ENCODE measurements at regions not wholly inside any gene's neighbourhood (a gene's known extent, or its start where the extent isn't known, plus 50 kb on each side); places are given as distances from the start of the nearest gene placed in this dataset.

DNA sequence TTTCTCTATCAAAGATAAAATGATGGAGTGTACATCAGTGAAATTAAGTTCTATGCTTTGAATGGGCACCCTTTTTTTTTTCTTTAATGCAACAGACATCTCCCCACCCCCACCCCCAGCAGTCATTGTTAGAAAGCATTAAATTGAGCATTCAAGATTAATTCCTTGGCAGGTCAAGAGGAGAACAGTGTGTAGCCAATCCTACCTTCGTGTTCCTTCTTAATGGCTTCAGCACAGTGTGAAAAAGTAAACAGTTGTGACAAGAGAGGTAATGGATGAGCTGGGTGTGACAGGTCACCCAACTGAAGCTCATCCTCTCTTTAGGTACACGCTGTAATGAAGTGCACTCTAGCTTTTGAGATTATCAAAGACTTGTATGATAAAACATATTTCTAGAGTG, 198.5 kb upstream of the RARB start:
- DNase-seq (ENCODE audit: low spot score), result no peak

DNA sequence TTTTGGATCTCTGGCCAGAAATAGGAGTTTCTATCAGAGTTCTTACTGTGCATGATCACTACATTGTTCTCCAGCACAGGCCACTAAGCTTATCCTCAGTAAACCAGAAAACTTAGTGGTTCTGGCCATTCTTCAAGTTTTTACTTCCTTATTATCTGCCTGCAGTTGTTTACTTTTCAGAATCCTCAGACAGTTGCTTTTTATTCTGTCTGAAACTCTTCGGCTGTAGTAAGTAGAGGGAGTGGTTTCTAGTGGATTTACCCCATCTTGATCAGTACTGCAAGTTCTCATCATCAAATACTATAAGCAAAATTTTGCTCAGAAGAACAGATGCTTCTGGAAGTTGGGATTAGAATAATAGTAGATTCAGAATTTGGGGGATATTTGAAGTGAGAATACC, 193.0 kb upstream of the RARB start:
- no peak for DNase-seq (ENCODE audit: low spot score)

DNA sequence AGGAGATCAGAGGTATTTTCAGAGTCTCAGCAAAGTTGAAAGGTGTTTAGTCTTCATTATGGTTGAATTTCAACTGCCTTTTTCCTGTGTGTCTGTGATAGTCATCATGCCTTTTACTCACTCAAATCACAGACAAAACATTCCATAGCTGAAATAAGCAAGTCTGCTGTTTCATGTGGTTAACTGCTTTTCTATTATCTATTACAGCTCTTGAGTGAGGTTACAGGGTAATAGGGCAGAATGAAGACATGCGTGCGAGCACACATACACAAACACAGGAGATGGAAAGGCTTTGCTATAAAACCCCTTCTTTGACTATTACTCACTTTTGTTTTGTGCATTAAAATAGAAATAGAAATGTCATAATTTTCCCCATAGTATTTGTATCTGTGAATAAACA, 192.6 kb upstream of the RARB start:
- DNase-seq (ENCODE audit: low spot score), result no peak

DNA sequence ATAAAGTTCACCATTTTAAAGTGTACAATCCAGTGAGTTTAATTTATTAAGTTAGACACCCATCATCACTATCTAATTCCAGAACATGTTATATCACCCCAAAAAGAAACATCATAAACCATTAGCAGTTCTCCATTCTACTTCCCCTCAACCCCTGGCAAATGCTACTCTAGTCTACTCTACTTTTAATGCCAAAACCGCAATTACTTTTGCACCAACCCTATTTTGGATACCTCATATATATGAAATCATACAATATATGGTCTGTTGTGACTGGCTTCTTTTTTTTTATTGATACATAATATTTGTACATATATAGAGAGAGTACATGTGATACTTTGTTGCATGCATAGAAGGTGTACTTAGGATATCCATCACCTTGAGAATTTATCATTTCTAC, 190.5 kb upstream of the RARB start:
- no peak for DNase-seq (ENCODE audit: low spot score)

DNA sequence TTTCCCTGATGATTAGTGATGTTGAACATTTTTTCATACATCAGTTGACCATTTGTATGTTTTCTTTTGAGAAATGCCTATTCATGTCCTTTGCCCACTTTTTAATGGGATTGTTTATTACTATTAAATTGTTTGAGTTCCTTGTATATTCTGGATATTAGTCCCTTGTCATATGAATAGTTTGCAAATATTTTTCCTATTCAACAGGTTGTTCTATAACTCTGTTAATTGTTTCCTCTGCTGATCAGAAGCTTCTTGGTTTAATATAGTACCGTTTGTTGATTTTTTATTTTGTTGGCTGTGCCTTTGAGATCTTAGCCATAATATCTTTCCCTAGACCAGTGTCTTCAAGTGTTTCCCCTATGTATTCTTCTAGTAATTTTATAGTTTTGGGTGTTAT, 189.0 kb upstream of the RARB start:
- DNase-seq (ENCODE audit: low spot score), result no peak

DNA sequence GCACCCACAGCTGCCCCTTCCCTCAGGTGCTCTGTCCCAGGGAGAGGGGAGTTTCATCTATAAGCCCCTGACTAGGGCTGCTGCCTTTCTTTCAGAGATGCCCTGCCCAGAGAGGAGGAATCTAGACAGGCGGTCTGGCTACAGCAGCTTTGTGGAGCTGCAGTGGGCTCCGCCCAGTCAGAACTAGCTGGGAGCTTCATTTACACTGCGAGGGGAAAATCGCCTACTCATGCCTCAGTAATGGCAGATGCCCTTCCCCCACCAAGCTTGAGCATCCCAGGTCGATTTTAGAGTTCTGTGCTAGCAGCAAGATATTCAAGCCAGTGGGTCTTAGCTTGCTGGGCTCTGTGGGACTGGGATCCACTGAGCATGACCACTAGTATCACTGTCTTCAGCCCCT, 181.2 kb upstream of the RARB start:
- DNase-seq (ENCODE audit: low spot score), result no peak

DNA sequence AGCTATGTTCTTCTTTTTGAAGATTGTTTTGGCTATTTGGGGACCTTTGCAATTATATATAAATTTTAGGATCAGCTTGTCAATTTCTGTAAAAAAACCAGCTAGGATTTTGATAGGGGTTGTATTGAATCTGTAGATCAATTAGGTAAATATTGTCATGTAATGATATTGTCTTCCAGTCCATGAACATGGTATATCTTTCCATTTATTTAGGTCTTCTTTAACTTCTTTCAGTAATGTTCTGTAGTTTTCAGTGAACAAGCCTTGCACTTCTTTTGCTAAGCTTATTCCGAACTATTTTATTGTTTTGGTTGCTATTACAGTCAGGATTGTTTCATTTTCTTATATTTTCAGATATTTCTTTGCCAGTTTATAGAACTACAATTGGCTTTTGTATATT, 175.8 kb upstream of the RARB start:
- DNase-seq (ENCODE audit: low spot score), result no peak

DNA sequence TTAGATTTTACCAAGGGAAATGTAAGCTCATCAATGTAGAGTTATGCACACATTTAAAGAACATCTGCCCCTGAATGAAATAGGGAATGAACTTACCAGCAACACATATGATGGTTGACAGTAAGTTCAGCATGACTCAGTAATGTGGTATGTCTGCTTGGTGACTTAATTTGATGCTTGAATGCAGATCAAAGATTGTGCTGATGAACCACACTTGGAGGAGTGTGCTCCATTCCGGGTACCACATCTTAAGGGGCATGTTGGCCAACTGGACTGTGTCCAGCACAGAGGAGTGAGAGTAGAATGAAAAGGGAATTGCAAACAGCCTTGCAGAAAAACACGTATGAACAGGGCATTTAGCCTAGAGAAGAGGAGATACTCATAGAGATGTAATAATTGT, 171.0 kb upstream of the RARB start:
- no peak for DNase-seq (ENCODE audit: low spot score)

DNA sequence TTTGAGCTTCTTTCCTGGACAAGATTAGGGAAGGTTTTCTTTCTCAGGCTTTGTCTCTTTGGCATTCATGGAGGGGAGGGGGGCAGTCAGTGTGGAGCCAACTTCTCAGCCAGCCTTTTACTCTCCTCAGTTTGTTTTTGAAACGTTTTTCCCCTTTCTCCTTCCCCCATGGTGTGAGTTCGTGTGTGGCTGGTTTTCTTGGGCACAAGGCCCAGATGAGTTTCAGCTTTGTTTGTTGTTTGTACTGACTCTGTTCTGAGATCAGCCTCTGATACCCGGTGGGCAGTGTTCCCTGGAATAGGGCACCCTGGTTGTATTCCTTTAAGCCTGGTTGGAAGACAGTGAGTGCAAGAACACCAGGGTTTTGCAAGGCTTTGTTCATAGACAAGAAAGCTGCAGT, 168.2 kb upstream of the RARB start:
- no peak for DNase-seq (ENCODE audit: low spot score)

DNA sequence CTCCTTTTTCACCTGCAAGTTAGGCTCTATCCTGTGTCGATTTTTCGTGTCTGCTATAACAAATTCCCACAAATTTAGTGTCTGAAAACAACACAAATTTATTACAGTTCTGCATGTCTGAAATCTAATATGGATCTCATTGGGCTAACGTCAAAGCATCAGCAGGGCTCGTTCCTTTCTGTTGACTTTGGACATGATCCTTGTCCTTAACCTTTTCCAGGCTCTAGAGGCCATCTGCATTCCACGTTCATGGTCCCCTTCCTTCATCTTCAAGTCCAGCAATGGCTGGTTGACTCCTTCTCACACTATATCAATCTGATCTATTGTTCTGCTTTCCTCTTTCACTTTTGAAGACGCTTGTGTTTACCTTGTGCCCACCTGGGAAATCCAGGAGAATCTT, 165.7 kb upstream of the RARB start:
- no peak for DNase-seq (ENCODE audit: low spot score)

DNA sequence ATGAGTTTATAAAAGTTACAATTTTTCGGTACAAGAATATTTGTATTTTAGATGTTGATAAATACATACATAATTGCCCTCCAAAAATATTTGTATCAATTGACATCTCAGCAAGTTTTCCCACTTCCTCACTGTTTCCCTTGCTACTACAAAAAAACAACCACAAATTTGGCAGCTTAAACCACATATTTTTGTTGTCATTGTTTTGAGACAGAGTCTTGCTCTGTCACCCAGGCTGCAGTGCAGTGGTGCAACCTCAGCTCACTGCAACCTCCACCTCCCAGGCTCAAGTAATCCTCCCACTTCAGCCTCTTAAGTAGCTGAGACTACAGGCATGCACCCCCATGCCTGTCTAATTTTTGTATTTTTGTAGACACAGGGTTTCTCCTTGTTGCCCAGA, 162.8 kb upstream of the RARB start:
- no peak for DNase-seq (ENCODE audit: low spot score)

DNA sequence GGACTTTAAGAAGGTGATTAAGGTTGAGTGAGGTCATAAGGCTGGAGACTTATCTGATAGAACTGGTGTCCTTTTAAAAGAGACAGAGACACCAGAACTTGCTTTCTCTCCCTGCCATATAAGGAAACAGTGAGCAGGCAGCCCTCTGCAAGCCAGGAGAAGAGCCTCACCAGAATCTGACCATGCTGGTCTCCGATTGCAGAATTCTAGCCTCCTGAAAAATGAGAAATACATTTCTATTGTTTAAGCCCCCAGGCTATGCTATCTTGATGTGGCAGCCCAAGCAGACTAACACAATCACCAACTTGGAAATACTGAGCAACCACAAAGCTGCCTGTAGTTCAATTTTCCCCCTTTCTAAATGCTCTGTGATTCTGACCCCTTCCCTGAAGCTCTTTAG, 161.4 kb upstream of the RARB start:
- no peak for DNase-seq (ENCODE audit: low spot score)

DNA sequence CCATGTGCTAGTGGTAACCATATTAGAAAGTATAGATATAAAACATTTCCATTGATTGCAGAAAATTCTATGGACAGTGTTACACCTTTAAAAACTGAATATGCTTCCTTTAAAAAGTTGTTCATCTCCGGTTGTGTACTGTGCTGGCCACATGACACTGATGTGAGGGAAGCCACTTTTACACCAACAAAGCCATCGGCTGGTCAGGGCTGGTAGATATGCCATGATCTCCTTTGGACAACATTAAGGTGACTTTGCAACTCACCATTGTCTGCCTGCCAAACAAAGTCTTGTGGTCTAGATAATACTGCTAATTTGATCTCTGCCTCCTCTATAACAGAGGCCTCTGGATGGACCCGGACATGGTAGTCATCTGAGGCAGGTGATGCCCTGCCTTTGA, 156.0 kb upstream of the RARB start:
- DNase-seq (ENCODE audit: low spot score), result no peak

DNA sequence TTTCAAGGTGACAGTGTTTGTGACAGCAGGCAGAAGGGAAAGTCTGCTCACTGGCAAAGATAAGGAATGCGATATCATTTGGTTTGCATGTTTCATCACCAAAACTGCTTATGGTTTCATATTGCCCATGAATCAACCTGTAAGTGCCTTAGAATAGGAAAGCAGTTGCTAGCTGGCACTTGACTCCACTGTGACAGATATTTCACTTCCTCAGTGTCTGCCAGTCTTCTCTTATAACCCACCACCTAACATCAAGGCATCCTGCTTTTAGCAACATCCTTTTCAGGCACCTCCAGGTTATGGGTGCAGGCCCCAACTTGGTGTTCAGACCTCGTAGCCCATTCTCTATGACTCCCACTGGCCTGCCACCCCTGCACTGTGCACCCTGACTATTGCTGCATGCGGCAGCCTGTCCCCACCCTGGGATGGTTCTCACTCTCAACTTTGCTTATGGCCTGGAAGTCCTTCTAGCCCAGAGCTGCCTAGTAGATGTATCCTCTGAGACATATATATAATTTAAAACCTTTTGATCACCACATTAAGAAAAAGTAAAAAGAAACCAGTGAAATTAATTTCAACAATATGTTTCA, 154.4 kb upstream of the RARB start:
- no peak for DNase-seq (ENCODE audit: low spot score)

DNA sequence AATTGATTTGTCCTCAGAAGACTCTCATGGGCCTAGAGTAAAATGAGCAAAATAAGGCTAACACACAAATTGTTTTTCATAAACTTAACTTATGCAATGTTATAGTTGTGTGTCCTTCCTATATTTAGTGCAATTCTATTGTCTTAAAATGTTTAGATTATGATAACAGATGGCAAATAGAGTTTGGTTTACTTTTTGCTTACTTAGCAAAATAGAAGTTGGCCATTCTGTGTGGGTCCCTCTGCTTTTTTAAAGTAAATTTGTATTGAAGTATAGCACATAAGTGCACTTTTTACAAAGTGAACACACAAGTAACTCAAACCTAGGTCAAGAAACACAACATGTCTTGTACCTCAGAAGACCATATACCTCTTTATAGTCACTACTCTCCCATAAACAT, 150.6 kb upstream of the RARB start:
- no peak for DNase-seq (ENCODE audit: low spot score)

DNA sequence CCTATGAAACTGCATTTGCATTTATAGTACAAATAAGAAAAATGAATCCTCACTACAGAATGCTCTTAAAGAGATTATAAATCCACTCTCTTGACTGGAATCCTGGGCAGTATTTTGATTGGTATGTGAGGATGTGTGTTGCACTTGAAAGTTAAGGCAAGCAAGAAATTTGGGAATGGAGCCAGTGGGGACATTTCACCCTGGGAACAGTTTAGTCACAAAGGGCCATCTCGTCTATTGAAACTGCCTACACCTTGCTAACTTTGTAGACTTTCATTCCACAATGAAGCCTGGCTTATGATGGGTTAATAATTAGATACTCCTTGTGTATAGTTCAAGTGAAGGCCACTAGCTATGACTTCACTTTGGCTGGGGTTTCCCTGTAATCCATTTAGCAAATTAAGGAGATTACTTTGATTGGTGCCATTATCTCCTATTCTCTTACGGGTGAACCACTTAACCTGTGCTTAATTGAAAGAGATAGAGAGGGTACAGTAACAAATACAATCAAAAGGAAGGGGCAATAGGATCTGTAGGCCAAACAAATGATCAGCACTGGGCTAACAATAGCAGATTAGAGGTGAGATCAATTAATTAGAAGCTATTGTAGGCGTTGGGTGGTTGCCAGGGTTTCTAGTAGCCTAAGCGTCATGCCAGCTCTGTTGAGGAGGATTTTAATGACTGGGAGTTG, 146.9 kb upstream of the RARB start:
- DNase-seq (ENCODE audit: low spot score), result no peak

DNA sequence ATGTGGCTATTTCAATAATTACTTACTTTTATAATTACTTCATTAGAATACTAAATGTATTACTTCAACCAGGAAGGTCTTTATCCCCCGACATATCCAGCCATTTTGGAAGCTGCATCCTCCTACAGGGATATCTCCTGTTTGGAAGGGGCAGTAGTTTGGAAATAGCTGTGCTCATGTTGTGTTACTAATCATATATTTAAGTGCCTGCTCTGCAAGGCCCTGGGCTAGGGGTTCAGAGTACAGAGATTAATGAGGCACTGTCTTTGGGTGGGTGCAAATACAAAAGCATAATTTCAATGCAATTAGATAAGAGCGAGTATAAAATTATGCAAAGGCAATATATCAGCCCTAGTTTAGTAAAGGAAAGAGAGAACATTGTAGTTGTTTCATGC, 146.3 kb upstream of the RARB start:
- no peak for DNase-seq (ENCODE audit: low spot score)

DNA sequence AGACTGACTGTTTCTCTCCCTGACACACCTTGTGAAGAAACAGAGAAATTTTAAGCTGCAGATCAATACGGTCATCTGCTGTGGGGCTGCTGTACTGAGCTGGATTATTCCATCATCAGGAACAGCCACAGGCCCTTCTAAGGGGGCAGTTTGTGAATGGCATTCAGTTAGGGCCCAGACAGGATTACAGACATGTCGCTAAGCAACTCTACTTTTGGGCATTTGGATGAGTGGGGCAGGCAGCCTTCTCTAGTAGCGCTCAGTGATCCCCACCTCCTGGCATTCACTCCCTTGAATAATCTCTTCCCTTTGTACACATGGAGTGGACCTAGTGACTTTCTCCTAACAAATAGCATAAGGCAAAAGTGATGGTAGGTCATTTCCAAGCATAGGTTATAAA, 144.4 kb upstream of the RARB start:
- DNase-seq (ENCODE audit: low spot score), result no peak

DNA sequence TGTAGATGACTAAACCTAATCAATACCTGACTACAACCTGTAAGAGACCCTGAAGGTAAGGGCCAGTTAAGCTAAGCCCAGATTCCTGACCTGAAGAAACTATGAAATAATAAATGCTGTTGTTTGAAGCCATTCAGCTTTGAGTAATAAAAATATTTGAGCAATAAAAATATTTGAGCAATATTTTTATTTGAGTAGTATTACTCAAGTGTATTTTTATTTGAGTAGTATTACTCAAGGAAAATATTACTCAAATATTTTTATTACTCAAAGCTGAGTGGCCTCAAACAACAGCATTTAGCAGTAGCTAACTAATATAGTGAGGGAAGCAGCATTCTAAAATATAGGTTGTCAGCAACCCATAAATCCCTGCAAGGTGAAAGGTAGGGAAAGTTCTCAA, 143.8 kb upstream of the RARB start:
- DNase-seq (ENCODE audit: low spot score), result no peak

DNA sequence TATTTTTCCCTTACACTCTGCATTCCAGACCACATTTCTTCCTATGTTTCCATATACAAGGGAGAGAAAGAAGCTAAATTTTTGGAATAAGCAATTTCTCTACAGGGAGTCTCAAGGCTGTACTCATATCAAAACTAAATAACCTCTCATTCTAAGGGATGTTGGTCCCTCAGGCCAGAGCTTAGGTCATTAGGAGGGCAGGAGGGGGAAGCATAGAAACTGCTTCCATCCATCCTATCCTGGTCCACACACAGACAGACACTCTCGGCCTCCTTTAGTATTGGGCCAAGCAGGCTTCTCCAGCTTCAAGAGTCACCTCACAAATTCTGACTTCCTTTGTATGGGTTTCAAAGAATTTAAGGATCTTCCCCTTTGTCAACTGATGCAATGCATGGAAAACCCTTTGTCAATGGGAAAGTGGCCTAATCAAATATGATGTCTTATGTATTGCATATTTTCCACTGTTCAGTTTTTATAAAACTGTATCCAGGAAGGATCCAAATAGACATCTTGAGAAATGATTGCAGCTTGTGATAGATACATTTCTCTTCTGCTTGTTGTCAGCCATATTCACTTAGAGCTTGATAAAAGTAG, 140.7 kb upstream of the RARB start:
- no peak for DNase-seq (ENCODE audit: low spot score)

DNA sequence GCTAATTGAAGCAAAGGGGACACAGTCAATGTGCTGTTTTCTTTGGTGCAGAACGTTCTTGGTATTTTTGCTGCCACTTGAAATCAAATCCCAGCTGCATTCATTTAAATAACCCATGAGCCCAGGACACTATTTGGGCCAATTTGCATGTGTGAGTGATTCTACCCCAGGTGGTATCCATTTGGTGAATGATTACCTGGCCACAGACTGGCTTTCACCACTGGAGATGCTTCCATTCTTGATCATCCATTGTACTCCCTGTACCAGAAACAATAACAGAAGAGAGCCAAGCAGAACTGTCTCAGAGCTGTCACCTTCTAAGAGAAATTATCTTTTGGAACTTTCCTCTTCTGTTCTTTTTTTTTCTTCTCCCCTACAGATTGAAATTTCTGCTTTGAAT, 139.7 kb upstream of the RARB start:
- DNase-seq (ENCODE audit: low spot score), result no peak

DNA sequence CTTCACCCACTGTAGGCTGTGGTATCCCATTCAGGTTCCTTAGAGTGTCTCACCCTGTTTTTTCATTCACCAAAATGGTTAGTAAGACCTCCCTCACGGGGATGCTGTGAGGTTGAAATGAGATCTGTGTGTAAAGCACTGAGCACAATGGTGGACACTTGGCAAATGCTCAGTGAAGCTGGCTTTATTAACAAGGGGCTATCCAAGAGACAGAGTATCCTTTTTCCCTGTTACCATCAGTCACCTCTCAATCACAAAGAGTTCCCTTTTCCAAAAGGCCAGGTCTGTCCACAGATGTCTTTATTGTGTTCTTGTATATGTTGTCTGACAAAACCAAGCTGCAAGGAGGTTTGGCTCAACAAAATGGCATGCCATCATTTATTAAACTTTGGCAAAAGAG, 138.9 kb upstream of the RARB start:
- no peak for DNase-seq (ENCODE audit: low spot score)

DNA sequence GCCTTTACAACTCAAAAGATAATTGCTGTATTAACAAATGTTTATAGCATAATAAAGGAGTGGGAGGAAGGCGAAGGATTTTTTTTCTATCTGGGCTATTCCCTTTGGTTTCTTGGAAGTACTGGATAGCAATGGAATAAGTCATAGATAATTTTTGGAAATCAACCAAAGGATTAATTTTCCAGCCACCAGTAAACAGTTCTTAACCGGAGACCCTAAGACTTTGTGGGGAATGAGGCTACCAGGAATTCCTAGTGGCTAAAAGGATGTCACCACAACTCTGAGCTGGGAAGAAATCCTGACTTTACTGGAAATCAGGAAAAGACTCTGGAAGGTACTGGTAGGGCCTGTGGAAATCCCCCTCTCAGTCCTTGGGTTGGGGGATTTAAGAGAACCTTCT, 138.4 kb upstream of the RARB start:
- no peak for DNase-seq (ENCODE audit: low spot score)

DNA sequence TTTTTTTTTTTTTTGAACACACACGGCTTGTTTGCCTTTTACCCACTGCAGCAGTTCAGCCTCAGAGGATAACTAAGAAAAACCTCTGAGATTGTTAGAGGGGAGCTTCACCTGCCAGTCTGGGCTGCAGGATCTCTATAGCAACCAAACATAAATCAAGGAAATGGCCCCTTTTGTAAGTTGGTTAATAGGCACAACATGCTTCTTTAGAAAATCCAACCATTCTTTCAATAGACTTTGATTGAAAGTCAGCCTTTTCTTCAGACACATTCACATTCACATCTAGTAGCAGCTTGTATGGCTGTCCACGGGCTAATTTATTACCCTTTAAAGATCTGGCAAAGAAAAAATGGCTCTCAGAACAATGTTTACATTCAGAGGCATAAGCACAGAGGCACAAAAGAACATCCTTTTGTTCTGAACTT, 136.6 kb upstream of the RARB start:
- no peak for DNase-seq (ENCODE audit: low spot score)

All from HuH-7.5 (cell line).